Chondrocyte (in vitro differentiated cells): ENCODE measurements at regions not wholly inside any gene's neighbourhood (a gene's known extent, or its start where the extent isn't known, plus 50 kb on each side); places are given as distances from the start of the nearest gene placed in this dataset.

Experiments used
- DNase-seq: peaks from one replicate; pipeline ENCODE4 v3.0.0; 2021; ENCODE audit warnings: mixed read lengths, low spot score
- H3K27ac Mint-ChIP-seq: one replicate; pipeline ENCODE4 v1.8.0; 2021; ENCODE audit warnings: mild to moderate bottlenecking, moderate library complexity, mixed read lengths; ENCODE audit not compliant: unreplicated experiment
- H3K27me3 Mint-ChIP-seq: 2 replicates; pipeline ENCODE4 v1.8.0; 2021; ENCODE audit warnings: low read depth, mixed read lengths
- H3K36me3 Mint-ChIP-seq: 2 replicates; pipeline ENCODE4 v1.8.0; 2021; ENCODE audit warnings: low read depth, mixed read lengths
- H3K4me1 Mint-ChIP-seq: 2 replicates; pipeline ENCODE4 v1.8.0; 2021; ENCODE audit warnings: low read depth, mild to moderate bottlenecking, mixed read lengths
- H3K4me3 Mint-ChIP-seq: one replicate; pipeline ENCODE4 v1.8.0; 2021; ENCODE audit warnings: mild to moderate bottlenecking, moderate library complexity, mixed read lengths; ENCODE audit not compliant: unreplicated experiment
- H3K9me3 Mint-ChIP-seq: 2 replicates; pipeline ENCODE4 v1.8.0; 2021; ENCODE audit warnings: low read depth, mixed read lengths
- CTCF ChIP-seq: fragments of 200-600 bp; sonication (generic); IDR thresholded peaks from 2 replicates; pipeline ENCODE4 v1.5.0; 2021; ENCODE audit warnings: antibody characterized with exemption, mild to moderate bottlenecking, moderate library complexity

- H3K4me1 Mint-ChIP-seq, result no peaks in the 10 kb centered on the region
- H3K36me3 Mint-ChIP-seq, result no peaks in the 10 kb centered on the region
- no peak for DNase-seq
- no peak overlapping the region for H3K27ac Mint-ChIP-seq
- no peak for TF ChIP-seq CTCF
- H3K4me3 Mint-ChIP-seq, result no peak overlapping the region
- peaks cover 16% of the 10 kb centered on the region for H3K9me3 Mint-ChIP-seq
- no peaks in the 10 kb centered on the region for H3K27me3 Mint-ChIP-seq
These were observed 211.1 kb upstream of the IRX1 start for GRCh38 chr5:3384531-3384930.

- TF ChIP-seq CTCF, result no peak
- H3K9me3 Mint-ChIP-seq, result peaks cover 12% of the 10 kb centered on the region
- no peak overlapping the region for H3K4me3 Mint-ChIP-seq
- DNase-seq, result no peak
- no peak overlapping the region for H3K27ac Mint-ChIP-seq
- no peaks in the 10 kb centered on the region for H3K27me3 Mint-ChIP-seq
- H3K4me1 Mint-ChIP-seq, result no peaks in the 10 kb centered on the region
- no peaks in the 10 kb centered on the region for H3K36me3 Mint-ChIP-seq
These were observed 212.8 kb upstream of the IRX1 start for GRCh38 chr5:3382782-3383181.

DNA sequence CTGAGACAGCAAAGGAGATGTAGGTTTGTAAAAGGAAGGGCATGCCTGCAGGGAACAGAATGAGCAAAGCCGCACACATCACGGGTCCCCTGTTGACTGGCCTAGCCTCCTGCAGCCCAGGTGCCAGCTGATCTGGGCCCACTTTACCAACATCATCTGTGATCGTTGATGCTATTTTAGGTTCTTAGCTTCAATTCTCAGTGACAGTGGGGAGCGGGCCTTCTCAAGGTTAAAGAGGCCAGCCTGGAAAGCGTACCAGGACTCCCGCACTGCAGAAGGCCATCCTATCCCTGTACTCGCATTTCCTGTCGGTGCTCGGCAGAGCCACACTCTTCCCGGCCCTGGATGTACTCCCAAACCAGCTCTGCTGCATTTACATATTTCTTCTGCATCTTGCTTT, 213.5 kb upstream of the IRX1 start:
- Mint-ChIP-seq H3K36me3 (no peaks in the 10 kb centered on the region), H3K27ac (no peak overlapping the region), H3K4me1 (no peaks in the 10 kb centered on the region), H3K9me3 (peaks cover 12% of the 10 kb centered on the region), H3K27me3 (no peaks in the 10 kb centered on the region), H3K4me3 (no peak overlapping the region)
- DNase-seq, result no peak
- no peak for TF ChIP-seq CTCF

GRCh38 chr5:3381206-3381825, 214.3 kb upstream of the IRX1 start:
- DNase-seq, result no peak
- Mint-ChIP-seq H3K4me1 (no peaks in the 10 kb centered on the region), H3K4me3 (no peak overlapping the region), H3K9me3 (peaks cover 15% of the 10 kb centered on the region), H3K27ac (no peak overlapping the region), H3K27me3 (no peaks in the 10 kb centered on the region), H3K36me3 (no peaks in the 10 kb centered on the region)
- no peak for TF ChIP-seq CTCF

GRCh38 chr5:3380689-3381088, 214.9 kb upstream of the IRX1 start:
- Mint-ChIP-seq H3K27ac (no peak overlapping the region), H3K27me3 (no peaks in the 10 kb centered on the region), H3K4me1 (no peaks in the 10 kb centered on the region), H3K9me3 (peaks cover 17% of the 10 kb centered on the region), H3K36me3 (no peaks in the 10 kb centered on the region), H3K4me3 (no peak overlapping the region)
- TF ChIP-seq CTCF, result no peak
- DNase-seq, result no peak
